BLaER1 (cell line): ENCODE measurements at regions not wholly inside any gene's neighbourhood (a gene's known extent, or its start where the extent isn't known, plus 50 kb on each side); places are given as distances from the start of the nearest gene placed in this dataset.

ENCODE experiments used
- H3K27ac ChIP-seq: shearing (Covaris generic); formaldehyde crosslinking; 2 replicates; pipeline ENCODE4 v1.8.1; 2022
- H3K27me3 ChIP-seq: shearing (Covaris generic); formaldehyde crosslinking; 2 replicates; pipeline ENCODE4 v1.8.1; 2022
- H3K36me3 ChIP-seq: shearing (Covaris generic); formaldehyde crosslinking; 2 replicates; pipeline ENCODE4 v1.8.1; 2022
- H3K4me1 ChIP-seq: shearing (Covaris generic); formaldehyde crosslinking; 2 replicates; pipeline ENCODE4 v1.8.1; 2022
- H3K4me2 ChIP-seq: shearing (Covaris generic); formaldehyde crosslinking; 2 replicates; pipeline ENCODE4 v1.8.1; 2022
- H3K4me3 ChIP-seq: shearing (Covaris generic); formaldehyde crosslinking; 2 replicates; pipeline ENCODE4 v1.8.1; 2022
- H3K9ac ChIP-seq: shearing (Covaris generic); formaldehyde crosslinking; 2 replicates; pipeline ENCODE4 v1.8.1; 2022
- H3K9me3 ChIP-seq: shearing (Covaris generic); formaldehyde crosslinking; 2 replicates; pipeline ENCODE4 v1.8.1; 2022
- H4K20me1 ChIP-seq: shearing (Covaris generic); formaldehyde crosslinking; 2 replicates; pipeline ENCODE4 v1.8.1; 2022
- Cebpa-rat ChIP-seq: shearing (Covaris generic); IDR thresholded peaks from 2 replicates; pipeline ENCODE4 v1.8.1; 2022

GRCh38 chr7:25626451-25627131 lies 398.3 kb upstream of the NPVF start:
- Histone ChIP-seq H4K20me1 (no peaks in the 10 kb centered on the region), H3K9ac (no peak overlapping the region), H3K36me3 (no peaks in the 10 kb centered on the region), H3K4me2 (peak overlapping the region; percentile 83), H3K4me3 (no peak overlapping the region), H3K9me3 (0 out of 2 replicates have a peak, but pooled peaks cover 2% of the 10 kb centered on the region), H3K27ac (peak overlapping the region; percentile 79; the same call in 1 of the 2 replicates), H3K4me1 (peaks cover 63% of the 10 kb centered on the region), H3K27me3 (no peaks in the 10 kb centered on the region)
- no peak for TF ChIP-seq Cebpa-rat

- H3K4me1 ChIP-seq: peaks cover 57% of the 10 kb centered on the region
- H3K36me3 ChIP-seq: no peaks in the 10 kb centered on the region
- no peaks in the 10 kb centered on the region for H3K9me3 ChIP-seq
- no peaks in the 10 kb centered on the region for H3K27me3 ChIP-seq
- H3K4me3 ChIP-seq: no peak overlapping the region
- no peak overlapping the region for H3K9ac ChIP-seq
- H3K4me2 ChIP-seq: peak overlapping the region; percentile 34
- no peaks in the 10 kb centered on the region for H4K20me1 ChIP-seq
- no peak overlapping the region; the same call in 1 of the 2 replicates for H3K27ac ChIP-seq
- no peak for TF ChIP-seq Cebpa-rat
These were observed 400.2 kb upstream of the NPVF start for GRCh38 chr7:25628446-25628845.

- H3K9me3 ChIP-seq: no peaks in the 10 kb centered on the region
- no peak overlapping the region for H3K9ac ChIP-seq
- peaks cover 30% of the 10 kb centered on the region for H3K4me1 ChIP-seq
- H3K4me2 ChIP-seq: no peak overlapping the region
- TF ChIP-seq Cebpa-rat: no peak
- no peak overlapping the region for H3K4me3 ChIP-seq
- no peak overlapping the region for H3K27ac ChIP-seq
- no peaks in the 10 kb centered on the region for H3K36me3 ChIP-seq
- H4K20me1 ChIP-seq: no peaks in the 10 kb centered on the region
- no peaks in the 10 kb centered on the region for H3K27me3 ChIP-seq
These were observed 404.3 kb upstream of the NPVF start for GRCh38 chr7:25632616-25633015.

GRCh38 chr7:25633426-25634036 lies 405.2 kb upstream of the NPVF start:
- Histone ChIP-seq H3K27ac (no peak overlapping the region), H3K4me1 (peaks cover 30% of the 10 kb centered on the region), H3K9ac (no peak overlapping the region), H3K27me3 (no peaks in the 10 kb centered on the region), H3K4me3 (no peak overlapping the region), H3K4me2 (no peak overlapping the region), H3K9me3 (no peaks in the 10 kb centered on the region), H3K36me3 (no peaks in the 10 kb centered on the region), H4K20me1 (no peaks in the 10 kb centered on the region)
- no peak for TF ChIP-seq Cebpa-rat

- Histone ChIP-seq H3K4me3 (no peak overlapping the region), H3K27ac (no peak overlapping the region), H3K36me3 (no peaks in the 10 kb centered on the region), H3K4me1 (peaks cover 31% of the 10 kb centered on the region), H3K9me3 (no peaks in the 10 kb centered on the region), H4K20me1 (no peaks in the 10 kb centered on the region), H3K9ac (no peak overlapping the region), H3K4me2 (peak overlapping the region; percentile 70; the same call in 1 of the 2 replicates), H3K27me3 (no peaks in the 10 kb centered on the region)
- no peak for TF ChIP-seq Cebpa-rat
These were observed 407.9 kb upstream of the NPVF start for GRCh38 chr7:25636168-25636567.

- H4K20me1 ChIP-seq: no peaks in the 10 kb centered on the region
- peak overlapping the region; percentile 70; the same call in 1 of the 2 replicates for H3K4me2 ChIP-seq
These were observed 408.6 kb upstream of the NPVF start for GRCh38 chr7:25636871-25637283.

GRCh38 chr7:25638068-25638467 lies 409.8 kb upstream of the NPVF start:
- no peak overlapping the region for H3K9ac ChIP-seq
- H3K4me3 ChIP-seq: no peak overlapping the region
- no peaks in the 10 kb centered on the region for H3K36me3 ChIP-seq
- H3K27ac ChIP-seq: peak overlapping the region; percentile 38; the same call in 1 of the 2 replicates
- no peaks in the 10 kb centered on the region for H3K9me3 ChIP-seq
- no peak for TF ChIP-seq Cebpa-rat
- H3K4me1 ChIP-seq: peaks cover 31% of the 10 kb centered on the region
- H3K27me3 ChIP-seq: no peaks in the 10 kb centered on the region
- H3K4me2 ChIP-seq: peak overlapping the region; percentile 70
- H4K20me1 ChIP-seq: no peaks in the 10 kb centered on the region

More at GRCh38 chr7:25636871-25637283, 408.6 kb upstream of the NPVF start:
- Histone ChIP-seq H3K9me3 (no peaks in the 10 kb centered on the region), H3K9ac (no peak overlapping the region), H3K27me3 (no peaks in the 10 kb centered on the region), H3K36me3 (no peaks in the 10 kb centered on the region), H3K4me1 (peaks cover 31% of the 10 kb centered on the region), H3K27ac (no peak overlapping the region), H3K4me3 (no peak overlapping the region)
- no peak for TF ChIP-seq Cebpa-rat

GRCh38 chr7:25638590-25639244 lies 410.4 kb upstream of the NPVF start:
- H3K27ac ChIP-seq: peak overlapping the region; percentile 38
- H3K4me2 ChIP-seq: peak overlapping the region; percentile 70
- H4K20me1 ChIP-seq: no peaks in the 10 kb centered on the region
- no peaks in the 10 kb centered on the region for H3K36me3 ChIP-seq
- H3K9me3 ChIP-seq: no peaks in the 10 kb centered on the region
- H3K4me3 ChIP-seq: no peak overlapping the region
- no peak for TF ChIP-seq Cebpa-rat
- H3K4me1 ChIP-seq: peaks cover 31% of the 10 kb centered on the region
- no peaks in the 10 kb centered on the region for H3K27me3 ChIP-seq
- H3K9ac ChIP-seq: no peak overlapping the region

GRCh38 chr7:25642849-25643248 lies 414.6 kb upstream of the NPVF start:
- Histone ChIP-seq H3K9me3 (no peaks in the 10 kb centered on the region), H4K20me1 (no peaks in the 10 kb centered on the region), H3K4me3 (no peak overlapping the region), H3K27me3 (no peaks in the 10 kb centered on the region), H3K4me2 (no peak overlapping the region), H3K36me3 (no peaks in the 10 kb centered on the region), H3K27ac (no peak overlapping the region), H3K4me1 (peaks cover 14% of the 10 kb centered on the region), H3K9ac (no peak overlapping the region)
- TF ChIP-seq Cebpa-rat: no peak

- H3K4me2 ChIP-seq: no peak overlapping the region
- no peak overlapping the region for H3K27ac ChIP-seq
- no peaks in the 10 kb centered on the region for H3K9me3 ChIP-seq
- H4K20me1 ChIP-seq: no peaks in the 10 kb centered on the region
- no peak overlapping the region for H3K4me3 ChIP-seq
- no peak for TF ChIP-seq Cebpa-rat
- H3K36me3 ChIP-seq: no peaks in the 10 kb centered on the region
- peaks cover 10% of the 10 kb centered on the region for H3K4me1 ChIP-seq
- no peaks in the 10 kb centered on the region for H3K27me3 ChIP-seq
- no peak overlapping the region for H3K9ac ChIP-seq
These were observed 415.0 kb upstream of the NPVF start for GRCh38 chr7:25643286-25643685.
